Hepatocyte (in vitro differentiated cells): ENCODE measurements at regions not wholly inside any gene's neighbourhood (a gene's known extent, or its start where the extent isn't known, plus 50 kb on each side); places are given as distances from the start of the nearest gene placed in this dataset.

Source experiments
- CTCF ChIP-seq: fragments of 200-600 bp; sonication (generic); IDR thresholded peaks from 2 replicates; pipeline ENCODE4 v1.5.1; 2016; ENCODE audit warnings: antibody characterized with exemption, mild to moderate bottlenecking; ENCODE audit not compliant: poor library complexity
- EZH2 ChIP-seq: fragments of 200-600 bp; sonication (generic); IDR thresholded peaks from 2 replicates; pipeline ENCODE4 v1.6.1; 2016; ENCODE audit warnings: antibody characterized with exemption, mild to moderate bottlenecking, borderline replicate concordance
- EZH2phosphoT487 ChIP-seq: fragments of 200-600 bp; sonication (generic); IDR thresholded peaks from one replicate; pipeline ENCODE4 v1.6.1; 2018; ENCODE audit warnings: antibody characterized with exemption, mild to moderate bottlenecking, low read depth, moderate library complexity; ENCODE audit not compliant: unreplicated experiment, severe bottlenecking

- TF ChIP-seq EZH2phosphoT487 (no peak), CTCF (no peak), EZH2 (no peak)
Measured at GRCh38 chr1:30196872-30197638, 526.3 kb downstream of the MATN1 start.
